Stimulated activated naive CD8-positive, alpha-beta T cell treated with anti-CD3 and anti-CD28 coated beads, Interleukin-15, amount 100 ng/mL, for 72 hours (primary cell): ENCODE measurements at regions not wholly inside any gene's neighbourhood (a gene's known extent, or its start where the extent isn't known, plus 50 kb on each side); places are given as distances from the start of the nearest gene placed in this dataset.
"Not testable (repeated sequence)": the region's sequence is repeated elsewhere in the genome, so short reads cannot be mapped to it uniquely, and the experiment has no call there.

ENCODE experiments used
- ATAC-seq: fragments of 150-1000 bp; cut with Tn5 transposase; 2 replicates; pipeline ENCODE4 v1.10.0; 2021; ENCODE audit warnings: mild to moderate bottlenecking, moderate library complexity
- DNase-seq, 2 donors: peaks; one replicate each; pipeline ENCODE4 v3.0.0; 2021 to 2022
- H3K27ac Mint-ChIP-seq, 2 donors: one replicate each; pipeline ENCODE4 v1.8.0; 2022; ENCODE audit warnings: mild to moderate bottlenecking in 2 of 2, mixed read lengths in 2 of 2, moderate library complexity in 2 of 2
- H3K27me3 Mint-ChIP-seq: one replicate; pipeline ENCODE4 v1.8.0; 2022; ENCODE audit warnings: mixed read lengths
- H3K4me1 Mint-ChIP-seq: one replicate; pipeline ENCODE4 v1.8.0; 2022; ENCODE audit warnings: mild to moderate bottlenecking, mixed read lengths
- H3K4me3 Mint-ChIP-seq, 2 donors: one replicate each; pipeline ENCODE4 v1.8.0; 2022; ENCODE audit warnings: mild to moderate bottlenecking in 2 of 2, mixed read lengths in 2 of 2, moderate library complexity in 1 of 2
- H3K9me3 Mint-ChIP-seq, 2 donors: one replicate each; pipeline ENCODE4 v1.8.0; 2022; ENCODE audit warnings: mixed read lengths in 2 of 2

- Mint-ChIP-seq H3K27me3 (no peaks in the 10 kb centered on the region), H3K4me3 (no peak overlapping the region), H3K9me3 (peaks cover 0 to 5% of the 10 kb centered on the region in 2 donors), H3K27ac (no peak overlapping the region), H3K4me1 (no peaks in the 10 kb centered on the region)
- ATAC-seq = no peak
- DNase-seq = no peak
Observed at GRCh38 chr13:68970532-68970931, 1137.1 kb upstream of the ATXN8OS start.

- no peak overlapping the region for H3K27ac Mint-ChIP-seq
- DNase-seq (no peak), ATAC-seq (no peak)
- no peaks in the 10 kb centered on the region for H3K4me1 Mint-ChIP-seq
- no peaks in the 10 kb centered on the region for H3K27me3 Mint-ChIP-seq
- no peak overlapping the region for H3K4me3 Mint-ChIP-seq
- H3K9me3 Mint-ChIP-seq = peaks cover 10 to 11% of the 10 kb centered on the region in 2 donors
Observed at GRCh38 chr13:68948586-68948985, 1159.0 kb upstream of the ATXN8OS start.

GRCh38 chr13:68944272-68944671 lies 1163.4 kb upstream of the ATXN8OS start:
- Mint-ChIP-seq H3K4me1 (no peaks in the 10 kb centered on the region), H3K27ac (no peak overlapping the region), H3K4me3 (no peak overlapping the region), H3K27me3 (no peaks in the 10 kb centered on the region), H3K9me3 (peaks cover 7 to 15% of the 10 kb centered on the region in 2 donors)
- no peak for DNase-seq
- ATAC-seq = no peak

GRCh38 chr13:68940049-68940448 lies 1167.6 kb upstream of the ATXN8OS start:
- Mint-ChIP-seq H3K27ac (no peak overlapping the region), H3K27me3 (no peaks in the 10 kb centered on the region), H3K4me1 (no peaks in the 10 kb centered on the region), H3K4me3 (no peak overlapping the region), H3K9me3 (peaks cover 7 to 23% of the 10 kb centered on the region in 2 donors)
- DNase-seq = no peak
- ATAC-seq = no peak

DNA sequence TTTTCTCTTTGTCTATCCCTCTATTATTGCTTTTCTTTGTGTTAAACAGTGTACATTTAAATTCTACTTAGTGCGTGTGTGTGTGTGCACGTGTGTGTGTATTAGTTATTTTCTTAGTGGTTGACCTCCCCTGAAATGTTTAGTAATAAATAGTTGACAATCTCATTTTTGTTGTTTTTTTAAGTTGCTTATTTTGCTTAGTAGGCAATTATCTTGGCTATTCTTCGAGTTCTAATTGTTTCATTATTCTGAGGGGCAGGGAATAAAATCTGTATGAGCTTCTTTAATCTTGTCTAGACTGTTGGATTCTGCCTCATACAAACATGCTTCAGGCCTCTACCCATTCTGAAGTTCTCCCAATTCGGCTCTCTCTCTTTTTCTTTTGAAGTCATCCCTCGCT lies 1169.0 kb upstream of the ATXN8OS start:
- Mint-ChIP-seq H3K27ac (no peak overlapping the region), H3K9me3 (peaks cover 5 to 18% of the 10 kb centered on the region in 2 donors), H3K4me3 (no peak overlapping the region), H3K4me1 (no peaks in the 10 kb centered on the region), H3K27me3 (no peaks in the 10 kb centered on the region)
- DNase-seq = no peak
- ATAC-seq = no peak

GRCh38 chr13:68929075-68929745 lies 1178.4 kb upstream of the ATXN8OS start:
- peaks cover 0 to 6% of the 10 kb centered on the region in 2 donors for H3K9me3 Mint-ChIP-seq
- no peak for ATAC-seq
- no peak overlapping the region for H3K4me3 Mint-ChIP-seq
- no peaks in the 10 kb centered on the region for H3K27me3 Mint-ChIP-seq
- no peak overlapping the region for H3K27ac Mint-ChIP-seq
- no peak for DNase-seq
- H3K4me1 Mint-ChIP-seq = no peaks in the 10 kb centered on the region

DNA sequence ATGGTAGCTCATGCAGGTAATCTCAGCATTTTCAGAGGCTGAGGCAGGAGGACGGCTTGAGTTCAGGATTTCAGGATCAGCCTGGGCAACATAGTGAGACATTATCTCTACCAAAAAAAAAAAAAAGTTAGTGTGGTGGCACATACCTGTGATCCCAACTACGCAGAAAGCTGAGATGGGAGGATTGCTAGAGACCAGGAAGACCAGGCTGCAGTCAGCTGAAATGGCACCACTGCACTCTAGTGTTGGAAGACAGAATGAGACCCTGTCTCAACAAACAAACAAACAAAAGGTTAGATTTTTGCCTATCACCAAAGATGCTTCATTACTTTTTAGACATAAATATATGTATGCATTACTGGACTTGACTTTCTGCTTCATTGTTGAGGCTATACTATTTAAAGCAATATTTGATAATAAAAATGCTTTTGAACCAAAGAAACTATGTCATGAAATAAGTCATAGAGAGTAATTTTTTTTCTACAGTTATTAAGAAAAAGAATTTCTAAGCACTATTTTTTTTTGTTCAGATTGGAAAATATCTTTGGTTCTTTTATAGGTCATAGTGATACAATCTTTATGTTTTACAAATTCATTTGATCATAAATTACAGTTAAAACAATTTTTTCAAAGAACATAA lies 1180.1 kb upstream of the ATXN8OS start:
- Mint-ChIP-seq H3K4me3 (no peak overlapping the region), H3K27me3 (no peaks in the 10 kb centered on the region), H3K9me3 (peaks cover 0 to 6% of the 10 kb centered on the region in 2 donors), H3K4me1 (no peaks in the 10 kb centered on the region), H3K27ac (no peak overlapping the region)
- DNase-seq (no peak), ATAC-seq (no peak)

GRCh38 chr13:68923995-68924394 lies 1183.6 kb upstream of the ATXN8OS start:
- Mint-ChIP-seq H3K27ac (no peak overlapping the region), H3K9me3 (no peaks in the 10 kb centered on the region), H3K27me3 (no peaks in the 10 kb centered on the region), H3K4me1 (no peaks in the 10 kb centered on the region), H3K4me3 (no peak overlapping the region)
- ATAC-seq = no peak
- no peak for DNase-seq

GRCh38 chr13:68908879-68909278 lies 1198.7 kb upstream of the ATXN8OS start:
- ATAC-seq (no peak), DNase-seq (no peak)
- peaks cover 27 to 57% of the 10 kb centered on the region in 2 donors for H3K9me3 Mint-ChIP-seq
- no peak overlapping the region for H3K4me3 Mint-ChIP-seq
- no peak overlapping the region for H3K27ac Mint-ChIP-seq
- no peaks in the 10 kb centered on the region for H3K27me3 Mint-ChIP-seq
- H3K4me1 Mint-ChIP-seq = no peaks in the 10 kb centered on the region

- no peak overlapping the region for H3K27ac Mint-ChIP-seq
- ATAC-seq (no peak), DNase-seq (no peak)
- no peak overlapping the region for H3K4me3 Mint-ChIP-seq
- H3K9me3 Mint-ChIP-seq = peaks cover 21 to 48% of the 10 kb centered on the region in 2 donors
- no peaks in the 10 kb centered on the region for H3K27me3 Mint-ChIP-seq
- no peaks in the 10 kb centered on the region for H3K4me1 Mint-ChIP-seq
Observed at GRCh38 chr13:68905186-68905585, 1202.4 kb upstream of the ATXN8OS start.

DNA sequence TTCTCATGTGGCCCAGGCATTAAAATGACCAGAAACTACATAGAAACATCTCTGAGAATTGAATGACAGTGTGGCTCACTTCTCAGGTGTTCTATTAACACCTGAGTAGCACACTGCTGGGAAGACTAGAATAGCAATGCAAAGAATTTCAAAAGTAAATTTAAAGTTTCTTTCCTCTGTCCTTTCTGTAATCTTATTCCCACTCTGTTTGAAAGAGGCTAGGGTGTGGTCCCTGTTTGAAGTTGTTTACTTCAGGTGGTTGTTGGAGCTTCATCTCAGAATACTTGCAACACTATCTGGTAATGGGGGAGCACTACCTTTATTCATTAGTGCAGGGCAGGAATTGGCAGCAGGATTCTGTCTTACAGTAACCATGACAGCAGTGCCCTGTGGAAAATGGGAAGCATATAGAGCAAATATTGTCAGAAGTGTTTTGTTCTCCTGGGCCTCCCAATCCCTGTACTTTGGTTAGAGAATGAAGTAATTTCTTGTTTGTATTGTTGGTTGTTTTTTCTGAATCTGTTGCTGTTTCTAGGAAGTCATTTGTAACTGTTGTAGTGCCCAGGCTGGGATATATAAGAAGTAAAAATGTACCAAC lies 1210.2 kb upstream of the ATXN8OS start:
- Mint-ChIP-seq H3K4me3 (no peak overlapping the region), H3K4me1 (no peaks in the 10 kb centered on the region), H3K27ac (no peak overlapping the region), H3K27me3 (no peaks in the 10 kb centered on the region), H3K9me3 (peaks cover 13 to 19% of the 10 kb centered on the region in 2 donors)
- ATAC-seq (no peak), DNase-seq (no peak)

DNA sequence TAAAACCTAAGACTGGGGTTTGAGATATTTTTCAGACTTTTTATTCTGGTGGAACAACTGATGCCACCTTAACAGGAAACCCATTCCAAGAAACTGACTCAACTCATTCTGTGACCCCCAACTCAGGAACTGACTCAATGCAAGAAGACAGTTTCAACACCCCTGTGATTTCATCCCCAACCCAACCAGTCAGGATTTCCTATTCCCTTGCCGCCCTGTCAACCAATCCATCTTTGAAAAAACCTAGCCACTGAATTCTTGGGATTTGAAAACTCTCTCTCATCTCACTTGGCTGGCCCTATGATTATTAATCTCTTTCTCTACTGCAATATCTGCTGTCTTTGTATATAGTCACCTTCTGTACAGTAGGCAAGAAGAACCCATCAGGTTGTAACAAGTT lies 1211.9 kb upstream of the ATXN8OS start:
- Mint-ChIP-seq H3K4me3 (no peak overlapping the region), H3K27me3 (no peaks in the 10 kb centered on the region), H3K4me1 (no peaks in the 10 kb centered on the region), H3K9me3 (peaks cover 17 to 24% of the 10 kb centered on the region in 2 donors), H3K27ac (no peak overlapping the region)
- ATAC-seq (no peak), DNase-seq (no peak)

DNA sequence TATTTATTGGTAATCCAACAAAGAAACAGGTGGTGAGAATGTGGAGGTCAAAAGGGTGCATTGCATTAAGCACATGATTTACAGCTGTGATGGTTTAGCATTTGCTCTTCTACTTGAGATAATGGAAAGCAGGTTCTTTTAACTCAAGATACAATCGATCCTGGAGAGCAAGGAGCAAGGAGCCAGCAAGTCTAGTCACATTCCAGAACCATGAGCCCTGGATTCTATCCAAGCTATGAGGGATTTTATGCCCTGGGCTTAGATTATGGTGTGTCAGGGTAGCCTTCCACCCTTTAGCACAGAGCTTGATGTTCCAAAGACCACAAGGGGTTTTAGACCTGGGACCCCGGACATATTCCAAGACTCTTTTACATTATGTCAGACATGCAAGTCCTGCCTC lies 1213.9 kb upstream of the ATXN8OS start:
- DNase-seq, ATAC-seq, H3K27ac Mint-ChIP-seq, H3K4me1 Mint-ChIP-seq, H3K4me3 Mint-ChIP-seq, H3K27me3 Mint-ChIP-seq: not testable (repeated sequence)
- H3K9me3 Mint-ChIP-seq = peaks cover 23 to 28% of the 10 kb centered on the region in 2 donors

DNA sequence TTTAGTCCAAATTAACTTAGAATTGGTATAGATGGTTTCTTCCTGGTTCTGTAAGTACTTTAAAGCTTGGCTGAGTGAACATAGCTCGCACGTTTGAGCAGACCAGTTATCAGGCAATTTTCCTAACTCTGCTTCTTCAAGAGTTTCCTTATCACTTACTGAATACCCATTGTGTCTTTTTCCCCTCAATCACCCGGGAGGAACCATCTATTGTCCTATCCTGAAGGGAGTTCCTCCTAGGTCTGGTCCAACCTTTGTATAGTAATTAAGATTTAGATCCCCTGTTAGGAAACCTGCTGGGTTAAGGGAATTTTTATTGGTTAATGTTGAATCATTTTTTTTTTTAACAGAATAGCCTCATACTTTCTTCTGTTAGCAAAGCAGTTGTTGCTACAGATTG lies 1215.0 kb upstream of the ATXN8OS start:
- ATAC-seq, H3K4me1 Mint-ChIP-seq, H3K27me3 Mint-ChIP-seq, H3K4me3 Mint-ChIP-seq, DNase-seq, H3K27ac Mint-ChIP-seq: not testable (repeated sequence)
- peaks cover 18 to 23% of the 10 kb centered on the region in 2 donors for H3K9me3 Mint-ChIP-seq

- not testable (repeated sequence) for H3K27me3 Mint-ChIP-seq, DNase-seq, ATAC-seq, H3K4me3 Mint-ChIP-seq, H3K4me1 Mint-ChIP-seq, H3K27ac Mint-ChIP-seq
- H3K9me3 Mint-ChIP-seq = peaks cover 15 to 18% of the 10 kb centered on the region in 2 donors
Observed at GRCh38 chr13:68890101-68890500, 1217.5 kb upstream of the ATXN8OS start.

GRCh38 chr13:68888832-68889231 lies 1218.8 kb upstream of the ATXN8OS start:
- no peaks in the 10 kb centered on the region for H3K27me3 Mint-ChIP-seq
- no peak overlapping the region for H3K27ac Mint-ChIP-seq
- H3K4me1 Mint-ChIP-seq = no peaks in the 10 kb centered on the region
- no peak for ATAC-seq
- peaks cover 15 to 18% of the 10 kb centered on the region in 2 donors for H3K9me3 Mint-ChIP-seq
- no peak for DNase-seq
- H3K4me3 Mint-ChIP-seq = no peak overlapping the region
